ENCODE measurements at regions not wholly inside any gene's neighbourhood (a gene's known extent, or its start where the extent isn't known, plus 50 kb on each side); places are given as distances from the start of the nearest gene placed in this dataset.

DNA sequence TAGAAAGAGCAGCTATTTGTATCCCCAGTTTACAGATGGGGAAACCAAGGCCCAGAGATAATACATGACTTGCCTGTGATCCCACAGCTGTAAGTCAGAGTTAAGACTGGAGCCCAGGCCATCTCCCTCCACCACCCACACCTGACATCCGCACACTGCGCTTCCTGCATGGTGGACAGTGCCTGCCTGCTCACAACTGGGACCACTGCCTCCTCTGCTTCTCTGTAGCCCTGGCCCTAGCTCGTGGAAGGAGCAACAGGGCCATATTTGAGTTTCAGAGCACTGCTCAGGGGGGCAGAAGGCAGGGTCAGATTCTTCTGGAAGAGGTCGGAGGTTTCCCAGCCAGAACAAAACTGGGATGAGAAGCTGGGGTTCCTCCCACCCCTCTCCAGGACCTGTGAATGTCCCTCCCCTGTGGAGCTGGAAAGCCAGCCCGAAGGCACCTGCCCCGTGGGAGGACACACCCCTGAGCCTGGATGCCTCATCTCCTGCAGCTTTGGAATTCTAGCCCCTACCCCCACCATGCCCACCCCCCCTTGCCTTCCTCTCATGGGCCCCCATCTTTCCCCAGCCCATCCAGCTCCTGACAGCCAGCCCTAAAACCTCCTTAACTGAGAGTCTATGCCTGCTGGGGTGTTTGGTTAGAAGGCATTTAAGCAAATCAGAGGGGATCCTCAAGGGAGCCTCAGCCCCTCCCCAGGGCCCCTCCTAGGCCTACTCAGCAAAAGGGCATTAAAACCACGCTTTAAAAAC is 100.1 kb downstream of the TPRA1 start:
- no peak overlapping the region for H3K4me2 ChIP-seq (replicated peaks; ENCODE audit: extremely low read depth, low read length, poor library complexity, severe bottlenecking)
- H3K36me3 ChIP-seq (replicated peaks in 1 of 2; ENCODE audit: control insufficient read depth in 1 of 2, insufficient read depth in 2 of 2, low read length in 2 of 2) = no peaks in the 10 kb centered on the region
- Mint-ChIP-seq H3K36me3 (no peaks in the 10 kb centered on the region), H3K27me3 (ENCODE audit: low read depth in 3 of 3) (peaks cover 9 to 19% (median 17%) of the 10 kb centered on the region in 3 donors), H3K4me3 (no peak overlapping the region), H3K9me3 (peaks cover 0 to 8% (median 1%) of the 10 kb centered on the region in 7 donors), H3K4me1 (no peaks in the 10 kb centered on the region), H3K27ac (no peak overlapping the region)
- intact Hi-C loops (cut with micrococcal nuclease) = no loop called here
- H3K79me2 ChIP-seq (ENCODE audit: insufficient read depth, low read length) = no peaks in the 10 kb centered on the region
- no peaks in the 10 kb centered on the region for H3K9me3 ChIP-seq (replicated peaks in 1 of 2; ENCODE audit: control insufficient read depth in 1 of 2, insufficient read depth in 1 of 2, low read length in 2 of 2)
- H3K27ac ChIP-seq (ENCODE audit: low read depth in 1 of 2, low read length in 2 of 2) = no peak overlapping the region
- no peak overlapping the region for H3K4me3 ChIP-seq (replicated peaks in 1 of 3; ENCODE audit: low read depth in 2 of 3, low read length in 3 of 3)
- 86% methylated on average over 4 of the region's 7 CpGs for WGBS (ENCODE audit: insufficient coverage)
- H2AFZ ChIP-seq (ENCODE audit: insufficient read depth, low read depth, low read length, poor library complexity, severe bottlenecking) = no peak overlapping the region
- H4K20me1 ChIP-seq (ENCODE audit: insufficient read depth, low read length) = no peaks in the 10 kb centered on the region
- H3K27me3 ChIP-seq (ENCODE audit: control insufficient read depth in 2 of 2, insufficient read depth in 2 of 2, low read length in 2 of 2) = peaks cover 0 to 2% of the 10 kb centered on the region in 2 donors
- H3K9ac ChIP-seq (ENCODE audit: insufficient read depth, low read length, poor library complexity, severe bottlenecking) = no peak overlapping the region
- H3K4me1 ChIP-seq (ENCODE audit: control insufficient read depth in 1 of 2, insufficient read depth in 2 of 2, low read length in 2 of 2) = no peaks in the 10 kb centered on the region
- TF ChIP-seq, protein P1, sequence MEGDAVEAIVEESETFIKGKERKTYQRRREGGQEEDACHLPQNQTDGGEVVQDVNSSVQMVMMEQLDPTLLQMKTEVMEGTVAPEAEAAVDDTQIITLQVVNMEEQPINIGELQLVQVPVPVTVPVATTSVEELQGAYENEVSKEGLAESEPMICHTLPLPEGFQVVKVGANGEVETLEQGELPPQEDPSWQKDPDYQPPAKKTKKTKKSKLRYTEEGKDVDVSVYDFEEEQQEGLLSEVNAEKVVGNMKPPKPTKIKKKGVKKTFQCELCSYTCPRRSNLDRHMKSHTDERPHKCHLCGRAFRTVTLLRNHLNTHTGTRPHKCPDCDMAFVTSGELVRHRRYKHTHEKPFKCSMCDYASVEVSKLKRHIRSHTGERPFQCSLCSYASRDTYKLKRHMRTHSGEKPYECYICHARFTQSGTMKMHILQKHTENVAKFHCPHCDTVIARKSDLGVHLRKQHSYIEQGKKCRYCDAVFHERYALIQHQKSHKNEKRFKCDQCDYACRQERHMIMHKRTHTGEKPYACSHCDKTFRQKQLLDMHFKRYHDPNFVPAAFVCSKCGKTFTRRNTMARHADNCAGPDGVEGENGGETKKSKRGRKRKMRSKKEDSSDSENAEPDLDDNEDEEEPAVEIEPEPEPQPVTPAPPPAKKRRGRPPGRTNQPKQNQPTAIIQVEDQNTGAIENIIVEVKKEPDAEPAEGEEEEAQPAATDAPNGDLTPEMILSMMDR (IDR thresholded peaks at IDR 0.05) = no peak
- no peak for DNase-seq

DNA sequence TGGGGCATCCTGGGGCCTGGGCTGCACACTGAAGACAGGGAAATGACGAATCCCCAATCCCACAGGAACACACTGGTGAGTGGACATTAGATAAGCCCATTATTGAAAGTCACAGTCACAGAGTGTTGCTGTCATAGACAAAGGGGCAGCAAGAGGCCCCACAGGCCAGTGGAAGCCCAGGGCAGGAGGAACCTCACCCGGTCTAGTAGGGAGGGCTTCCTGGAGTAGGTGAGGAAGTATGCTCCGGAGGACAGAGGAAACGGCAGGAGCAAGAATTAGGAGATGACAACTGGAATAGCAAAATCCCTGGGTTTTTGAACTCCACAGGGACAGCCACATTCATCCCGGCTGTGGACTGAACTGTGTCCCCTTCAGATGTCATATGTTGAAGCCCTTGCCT is 101.2 kb downstream of the TPRA1 start:
- intact Hi-C loops (cut with micrococcal nuclease) = no loop called here
- TF ChIP-seq, protein P1 (IDR thresholded peaks at IDR 0.05) = no peak
- H3K4me3 ChIP-seq (replicated peaks in 1 of 3; ENCODE audit: low read depth in 2 of 3, low read length in 3 of 3) = no peak overlapping the region
- H3K27me3 ChIP-seq (ENCODE audit: control insufficient read depth in 2 of 2, insufficient read depth in 2 of 2, low read length in 2 of 2) = peaks cover 0 to 7% of the 10 kb centered on the region in 2 donors
- H4K20me1 ChIP-seq (ENCODE audit: insufficient read depth, low read length) = no peaks in the 10 kb centered on the region
- no peak overlapping the region for H2AFZ ChIP-seq (ENCODE audit: insufficient read depth, low read depth, low read length, poor library complexity, severe bottlenecking)
- no peak overlapping the region for H3K4me2 ChIP-seq (replicated peaks; ENCODE audit: extremely low read depth, low read length, poor library complexity, severe bottlenecking)
- DNase-seq = no peak
- no peaks in the 10 kb centered on the region for H3K79me2 ChIP-seq (ENCODE audit: insufficient read depth, low read length)
- no peaks in the 10 kb centered on the region for H3K4me1 ChIP-seq (ENCODE audit: control insufficient read depth in 1 of 2, insufficient read depth in 2 of 2, low read length in 2 of 2)
- H3K9me3 ChIP-seq (replicated peaks in 1 of 2; ENCODE audit: control insufficient read depth in 1 of 2, insufficient read depth in 1 of 2, low read length in 2 of 2) = no peaks in the 10 kb centered on the region
- Mint-ChIP-seq H3K4me3 (no peak overlapping the region), H3K9me3 (peaks cover 0 to 8% (median 0%) of the 10 kb centered on the region in 7 donors), H3K36me3 (no peaks in the 10 kb centered on the region), H3K27me3 (ENCODE audit: low read depth in 3 of 3) (peaks cover 9 to 29% (median 17%) of the 10 kb centered on the region in 3 donors), H3K27ac (no peak overlapping the region), H3K4me1 (no peaks in the 10 kb centered on the region)
- 85% methylated on average over 4 of the region's 5 CpGs for WGBS (ENCODE audit: insufficient coverage)
- H3K9ac ChIP-seq (ENCODE audit: insufficient read depth, low read length, poor library complexity, severe bottlenecking) = no peak overlapping the region
- H3K27ac ChIP-seq (ENCODE audit: low read depth in 1 of 2, low read length in 2 of 2) = no peak overlapping the region
- H3K36me3 ChIP-seq (replicated peaks in 1 of 2; ENCODE audit: control insufficient read depth in 1 of 2, insufficient read depth in 2 of 2, low read length in 2 of 2) = no peaks in the 10 kb centered on the region
